ENCODE measurements at regions not wholly inside any gene's neighbourhood (a gene's known extent, or its start where the extent isn't known, plus 50 kb on each side); places are given as distances from the start of the nearest gene placed in this dataset.

- TF ChIP-seq EGR1 (IDR thresholded peaks at IDR 0.05) (no peak), TAF1 (IDR thresholded peaks at IDR 0.05; ENCODE audit: low read depth) (no peak), FOXM1 (IDR thresholded peaks at IDR 0.05; ENCODE audit: borderline replicate concordance, low read depth) (no peak), ZBTB7A (IDR thresholded peaks at IDR 0.05; ENCODE audit: low read depth) (no peak), YY1 (IDR thresholded peaks at IDR 0.05; ENCODE audit: low read depth) (no peak), TEAD4 (IDR thresholded peaks at IDR 0.05) (no peak), RAD21 (IDR thresholded peaks at IDR 0.05; ENCODE audit: low read depth) (no peak)
Observed at GRCh38 chr7:41489885-41490284, 213.0 kb downstream of the INHBA start.

- no peak for TF ChIP-seq TCF12 (IDR thresholded peaks at IDR 0.05; ENCODE audit: low read depth)
- TF ChIP-seq EGR1 (IDR thresholded peaks at IDR 0.05) = no peak
- TF ChIP-seq RAD21 (IDR thresholded peaks at IDR 0.05; ENCODE audit: low read depth) = no peak
- no peak for TF ChIP-seq CREB1 (IDR thresholded peaks at IDR 0.05; ENCODE audit: low read depth)
- no peak for TF ChIP-seq USF1 (IDR thresholded peaks at IDR 0.05)
- TF ChIP-seq MAX (IDR thresholded peaks at IDR 0.05) = no peak
- TF ChIP-seq TEAD4 (IDR thresholded peaks at IDR 0.05) = no peak
- no peak for TF ChIP-seq YY1 (IDR thresholded peaks at IDR 0.05; ENCODE audit: low read depth)
- TF ChIP-seq TAF1 (IDR thresholded peaks at IDR 0.05; ENCODE audit: low read depth) = no peak
- no peak for TF ChIP-seq NFIC (IDR thresholded peaks at IDR 0.05)
- TF ChIP-seq CEBPB (IDR thresholded peaks at IDR 0.05) = no peak
- TF ChIP-seq ZBTB7A (IDR thresholded peaks at IDR 0.05; ENCODE audit: low read depth) = no peak
- TF ChIP-seq FOXM1 (IDR thresholded peaks at IDR 0.05; ENCODE audit: borderline replicate concordance, low read depth) = no peak
- no peak for TF ChIP-seq EP300 (IDR thresholded peaks at IDR 0.05; ENCODE audit: borderline replicate concordance)
- TF ChIP-seq REST (IDR thresholded peaks at IDR 0.05; ENCODE audit: low read depth) = no peak
Observed at GRCh38 chr7:41487229-41487940, 215.5 kb downstream of the INHBA start.

GRCh38 chr7:41481353-41481752 is 221.5 kb downstream of the INHBA start:
- TF ChIP-seq TCF12 (IDR thresholded peaks at IDR 0.05; ENCODE audit: low read depth) = no peak
- no peak for TF ChIP-seq REST (IDR thresholded peaks at IDR 0.05; ENCODE audit: low read depth)
- TF ChIP-seq TAF1 (IDR thresholded peaks at IDR 0.05; ENCODE audit: low read depth) = no peak
- no peak for TF ChIP-seq USF1 (IDR thresholded peaks at IDR 0.05)
- TF ChIP-seq RAD21 (IDR thresholded peaks at IDR 0.05; ENCODE audit: low read depth) = no peak
- no peak for TF ChIP-seq CREB1 (IDR thresholded peaks at IDR 0.05; ENCODE audit: low read depth)
- TF ChIP-seq FOXM1 (IDR thresholded peaks at IDR 0.05; ENCODE audit: borderline replicate concordance, low read depth) = no peak
- TF ChIP-seq ZBTB7A (IDR thresholded peaks at IDR 0.05; ENCODE audit: low read depth) = no peak
- TF ChIP-seq YY1 (IDR thresholded peaks at IDR 0.05; ENCODE audit: low read depth) = no peak
- TF ChIP-seq EP300 (IDR thresholded peaks at IDR 0.05; ENCODE audit: borderline replicate concordance) = no peak
- TF ChIP-seq EGR1 (IDR thresholded peaks at IDR 0.05) = no peak
- no peak for TF ChIP-seq MAX (IDR thresholded peaks at IDR 0.05)
- no peak for TF ChIP-seq NFIC (IDR thresholded peaks at IDR 0.05)
- no peak for TF ChIP-seq CEBPB (IDR thresholded peaks at IDR 0.05)
- TF ChIP-seq TEAD4 (IDR thresholded peaks at IDR 0.05) = no peak

GRCh38 chr7:41478187-41478586 is 224.7 kb downstream of the INHBA start:
- TF ChIP-seq YY1 (IDR thresholded peaks at IDR 0.05; ENCODE audit: low read depth) (no peak), MAX (IDR thresholded peaks at IDR 0.05) (no peak), NFIC (IDR thresholded peaks at IDR 0.05) (no peak), EP300 (IDR thresholded peaks at IDR 0.05; ENCODE audit: borderline replicate concordance) (no peak), EGR1 (IDR thresholded peaks at IDR 0.05) (no peak), ZBTB7A (IDR thresholded peaks at IDR 0.05; ENCODE audit: low read depth) (no peak), CEBPB (IDR thresholded peaks at IDR 0.05) (no peak), TAF1 (IDR thresholded peaks at IDR 0.05; ENCODE audit: low read depth) (no peak), RAD21 (IDR thresholded peaks at IDR 0.05; ENCODE audit: low read depth) (no peak), FOXM1 (IDR thresholded peaks at IDR 0.05; ENCODE audit: borderline replicate concordance, low read depth) (no peak), TEAD4 (IDR thresholded peaks at IDR 0.05) (no peak), TCF12 (IDR thresholded peaks at IDR 0.05; ENCODE audit: low read depth) (no peak), USF1 (IDR thresholded peaks at IDR 0.05) (no peak), CREB1 (IDR thresholded peaks at IDR 0.05; ENCODE audit: low read depth) (no peak), REST (IDR thresholded peaks at IDR 0.05; ENCODE audit: low read depth) (no peak)

All from Ishikawa (cell line).